GM19025 (cell line): ENCODE measurements at regions not wholly inside any gene's neighbourhood (a gene's known extent, or its start where the extent isn't known, plus 50 kb on each side); places are given as distances from the start of the nearest gene placed in this dataset.
"Not testable (repeated sequence)": the region's sequence is repeated elsewhere in the genome, so short reads cannot be mapped to it uniquely, and the experiment has no call there.

Experiments
- ATAC-seq: cut with Tn5 transposase; IDR thresholded peaks from one replicate; pipeline ENCODE4 v1.9.1; 2021; ENCODE audit warnings: mild to moderate bottlenecking, low read depth, moderate library complexity; ENCODE audit not compliant: unreplicated experiment

DNA sequence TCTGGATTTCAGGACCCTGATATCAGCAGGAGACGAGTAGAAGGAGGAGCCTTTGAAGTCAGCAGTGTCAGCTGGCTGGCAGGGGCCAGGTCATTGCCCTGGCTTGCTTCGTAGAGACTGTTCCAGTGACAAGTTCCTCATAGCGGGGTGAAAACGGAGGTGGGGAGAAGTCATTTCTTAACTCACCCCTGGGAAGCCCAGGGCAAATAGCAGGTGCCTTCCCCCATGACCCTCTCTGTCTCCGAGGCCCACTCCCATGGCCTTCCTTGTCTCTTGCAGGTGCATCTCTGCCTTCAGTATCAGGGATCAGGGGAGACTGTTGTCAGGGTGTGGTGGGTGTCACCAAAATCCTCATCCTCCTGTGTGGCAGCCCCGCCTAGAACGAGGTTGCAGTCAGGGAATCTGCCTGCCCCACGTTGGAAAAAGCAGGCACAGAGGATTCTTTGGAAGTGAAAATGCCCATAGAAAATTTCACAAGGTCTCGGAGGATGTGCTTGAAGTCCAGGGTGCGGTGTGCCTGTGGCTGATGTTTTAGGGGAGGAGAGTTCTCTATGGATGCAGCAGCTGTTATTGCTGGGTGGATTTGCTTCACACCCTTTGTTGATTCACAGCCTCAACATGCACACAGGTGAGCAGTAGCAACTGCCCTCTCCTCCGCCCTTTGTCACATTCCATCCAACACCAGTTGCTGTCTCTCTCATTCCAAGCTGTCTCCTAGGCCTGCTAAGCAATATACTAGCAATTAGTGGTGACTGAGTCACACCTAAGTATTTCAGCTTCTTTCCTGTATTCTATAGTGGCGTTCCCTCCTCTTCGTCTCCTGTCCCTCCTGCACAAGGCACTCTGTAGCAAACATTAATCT, 142.6 kb upstream of the FHL2 start:
- ATAC-seq = no peak

GRCh38 chr2:105540642-105541041, 141.8 kb upstream of the FHL2 start:
- ATAC-seq = no peak

GRCh38 chr2:105539331-105539730, 140.5 kb upstream of the FHL2 start:
- ATAC-seq = no peak

- ATAC-seq = no peak
Observed at GRCh38 chr2:105538840-105539239, 140.0 kb upstream of the FHL2 start.

DNA sequence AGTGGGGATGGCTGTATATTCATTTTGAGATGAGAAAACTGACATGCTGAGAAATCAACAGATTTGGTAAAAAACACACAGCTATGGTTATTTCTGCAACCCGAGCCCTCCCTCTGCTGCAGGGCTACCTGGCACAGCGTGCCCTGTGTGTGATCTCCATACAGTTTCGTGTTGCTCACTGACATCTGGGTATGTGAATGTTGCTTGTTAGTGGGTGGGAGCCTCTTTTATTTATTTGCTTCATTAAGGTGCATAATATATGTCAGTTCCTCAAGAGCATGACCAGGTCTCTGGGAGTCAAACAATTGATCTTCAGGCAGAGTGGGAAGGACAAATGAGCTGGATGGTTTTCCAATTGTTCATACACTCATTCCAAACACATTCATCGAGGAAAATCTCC, 139.1 kb upstream of the FHL2 start:
- ATAC-seq = no peak

DNA sequence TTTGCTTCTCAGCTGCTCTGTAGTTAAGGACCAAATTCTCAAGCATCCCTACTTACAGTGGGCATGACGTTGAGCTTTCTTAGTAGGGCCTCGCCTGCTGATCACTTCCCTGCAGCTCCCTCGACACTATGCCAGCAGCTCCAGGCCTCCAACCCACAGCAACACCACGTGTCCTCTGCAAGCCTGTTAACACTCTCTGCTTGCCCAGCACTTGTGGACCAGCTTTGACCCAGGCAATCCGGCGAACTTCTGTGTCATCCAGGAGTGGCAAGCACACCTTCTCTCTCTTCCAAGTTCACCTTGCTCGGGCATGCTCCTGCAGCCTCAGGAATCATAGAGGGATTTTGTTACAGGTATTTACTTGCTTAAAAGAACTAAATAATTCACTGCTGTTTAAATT, 138.6 kb upstream of the FHL2 start:
- no peak for ATAC-seq

DNA sequence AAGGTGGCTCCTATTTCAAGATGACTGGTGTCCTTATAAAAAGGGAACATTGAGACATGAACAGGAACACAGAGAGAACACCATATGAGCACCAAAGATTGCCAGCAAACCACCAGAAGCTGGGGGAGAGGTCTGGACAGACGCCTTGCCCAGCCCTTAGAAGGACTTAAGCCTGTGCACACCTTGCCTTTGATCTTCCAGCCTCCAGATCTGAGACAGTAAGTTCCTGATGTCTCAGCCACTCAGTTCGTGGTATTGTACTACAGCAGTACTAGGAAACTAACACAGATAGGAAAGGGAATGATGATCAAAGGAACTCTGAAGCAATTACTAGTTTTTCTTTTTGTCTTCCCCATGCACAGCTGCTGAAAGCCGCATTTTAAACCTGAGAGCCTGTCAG, 137.3 kb upstream of the FHL2 start:
- no peak for ATAC-seq

GRCh38 chr2:105529258-105529657, 130.4 kb upstream of the FHL2 start:
- not testable (repeated sequence) for ATAC-seq

GRCh38 chr2:105526000-105526925, 127.4 kb upstream of the FHL2 start:
- ATAC-seq = no peak

GRCh38 chr2:105525201-105525600, 126.3 kb upstream of the FHL2 start:
- ATAC-seq = no peak

- no peak for ATAC-seq
Observed at GRCh38 chr2:105522645-105523044, 123.8 kb upstream of the FHL2 start.

GRCh38 chr2:105521616-105522015, 122.8 kb upstream of the FHL2 start:
- ATAC-seq = no peak

- no peak for ATAC-seq
Observed at GRCh38 chr2:105521176-105521575, 122.3 kb upstream of the FHL2 start.

GRCh38 chr2:105519516-105519915, 120.7 kb upstream of the FHL2 start:
- ATAC-seq = no peak

DNA sequence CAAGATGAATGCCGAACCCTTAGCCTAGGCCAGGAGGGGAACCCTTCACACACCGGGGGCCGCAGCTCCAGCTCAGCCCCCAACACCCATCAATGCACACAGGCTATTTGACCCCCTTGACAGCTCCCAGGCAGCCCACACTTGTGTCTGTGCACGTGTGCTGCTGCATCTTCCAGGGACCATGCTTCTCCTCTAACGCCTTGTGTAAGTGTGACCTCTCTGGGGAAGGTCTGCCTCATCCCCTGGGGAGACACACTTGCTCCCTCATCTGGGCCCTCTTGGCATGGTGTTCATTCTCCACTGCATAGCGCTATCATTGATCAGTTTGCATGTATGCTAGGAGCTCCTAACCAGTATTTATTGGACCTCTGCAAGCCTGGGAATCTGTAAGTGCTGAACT, 120.0 kb upstream of the FHL2 start:
- no peak for ATAC-seq

- ATAC-seq = no peak
Observed at GRCh38 chr2:105517814-105518705, 119.2 kb upstream of the FHL2 start.

DNA sequence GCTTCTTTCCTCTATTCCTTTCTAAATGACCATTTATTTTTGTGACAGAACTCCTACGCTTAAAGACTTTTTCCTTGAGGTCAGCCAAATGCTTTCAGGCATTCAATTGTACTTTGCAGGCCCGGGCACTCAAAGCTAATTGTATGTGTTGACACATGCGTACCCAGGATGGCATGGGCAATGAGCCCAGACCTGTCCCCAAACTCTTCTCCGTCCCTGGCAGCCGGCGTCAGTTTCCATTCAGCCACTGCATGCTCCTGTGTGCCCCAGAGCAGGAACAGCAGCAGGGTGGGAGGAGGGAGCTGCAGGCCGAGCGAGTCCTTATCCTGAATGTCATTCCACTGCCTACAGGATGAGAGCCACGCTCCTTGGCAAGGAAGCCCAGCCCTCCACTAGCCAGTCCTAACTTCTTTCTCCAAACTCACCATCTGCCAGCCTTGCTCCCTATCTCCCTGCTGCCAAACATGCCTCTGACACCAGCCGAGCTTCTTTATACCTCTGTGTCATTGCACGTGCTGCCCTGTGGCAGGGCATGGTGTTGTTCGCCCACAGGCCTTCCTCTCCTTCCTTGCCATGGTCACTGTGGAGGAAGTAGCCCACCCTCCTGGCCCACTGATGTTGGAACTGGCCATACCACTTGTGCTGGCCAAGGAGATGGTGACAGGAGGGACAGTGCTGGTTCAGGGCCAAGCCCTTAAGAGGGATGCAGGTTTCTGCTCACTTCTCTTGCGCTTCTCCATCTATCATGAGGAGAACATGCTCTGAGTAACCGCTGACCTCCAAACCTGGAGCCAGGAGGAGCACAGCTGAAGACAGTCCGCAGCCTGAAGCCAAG, 116.9 kb upstream of the FHL2 start:
- ATAC-seq = no peak

- ATAC-seq = no peak
Observed at GRCh38 chr2:105514576-105514975, 115.7 kb upstream of the FHL2 start.

- no peak for ATAC-seq
Observed at GRCh38 chr2:105510761-105511528, 112.1 kb upstream of the FHL2 start.
